ENCODE measurements at regions not wholly inside any gene's neighbourhood (a gene's known extent, or its start where the extent isn't known, plus 50 kb on each side); places are given as distances from the start of the nearest gene placed in this dataset.

DNA sequence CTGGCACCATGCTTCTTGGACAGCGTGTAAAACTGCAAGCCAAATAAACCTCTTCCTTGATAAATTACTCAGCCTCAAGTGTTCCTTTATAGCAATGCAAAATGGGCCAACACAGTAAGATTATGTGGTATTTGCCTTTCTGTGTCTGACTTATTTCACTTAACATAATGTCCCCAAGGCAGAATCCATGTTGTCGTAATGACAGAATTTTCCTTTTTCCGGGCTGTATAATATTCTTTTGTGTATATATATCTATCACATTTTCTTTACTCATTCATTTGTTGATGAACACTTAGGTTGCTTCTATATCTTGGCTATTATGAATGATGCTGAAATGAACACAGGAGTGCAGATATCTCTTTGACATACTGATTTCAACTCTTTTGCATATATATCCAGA lies 209.1 kb upstream of the PTER start:
- 30 to 38% methylated on average over 3 of the region's 3 CpGs for WGBS, 2 experiments (ENCODE audit: low coverage in 1 of 2, low lambda C conversion rate in 2 of 2, missing lambda C conversion rate in 2 of 2)
- Histone ChIP-seq H3F3A (ENCODE audit: insufficient read depth) (no peaks in the 10 kb centered on the region), H2AFZ (no peak overlapping the region), H4K20me1 (ENCODE audit: insufficient read depth) (no peaks in the 10 kb centered on the region), H3K9ac (no peak overlapping the region), H3K27ac (no peak overlapping the region), H3K27me3 (replicated peaks; ENCODE audit: insufficient read depth) (no peaks in the 10 kb centered on the region), H3K79me2 (ENCODE audit: insufficient read depth) (no peaks in the 10 kb centered on the region), H3K4me3 (no peak overlapping the region), H3K4me2 (ENCODE audit: unreplicated experiment) (no peak overlapping the region), H3K4me1 (ENCODE audit: insufficient read depth) (no peaks in the 10 kb centered on the region), H3K9me2 (ENCODE audit: insufficient read depth) (no peaks in the 10 kb centered on the region), H3K36me3 (ENCODE audit: low read depth) (no peaks in the 10 kb centered on the region), H3K9me3 (ENCODE audit: low read depth) (no peaks in the 10 kb centered on the region)
- no peak for DNase-seq
- in situ Hi-C loops (cut with MboI), result no loop called here
- TF ChIP-seq EZH2phosphoT487 (IDR thresholded peaks at IDR 0.05; ENCODE audit: insufficient read depth, low read depth) (no peak), EZH2 (IDR thresholded peaks at IDR 0.05; ENCODE audit: insufficient read depth, poor library complexity, severe bottlenecking) (no peak)

- Histone ChIP-seq H3F3A (ENCODE audit: insufficient read depth) (no peaks in the 10 kb centered on the region), H2AFZ (no peak overlapping the region), H3K9me2 (ENCODE audit: insufficient read depth) (no peaks in the 10 kb centered on the region), H3K9ac (no peak overlapping the region), H4K20me1 (ENCODE audit: insufficient read depth) (no peaks in the 10 kb centered on the region), H3K27ac (no peak overlapping the region), H3K4me3 (no peak overlapping the region), H3K36me3 (ENCODE audit: low read depth) (no peaks in the 10 kb centered on the region), H3K4me2 (ENCODE audit: unreplicated experiment) (no peak overlapping the region), H3K4me1 (ENCODE audit: insufficient read depth) (no peaks in the 10 kb centered on the region), H3K27me3 (replicated peaks; ENCODE audit: insufficient read depth) (no peaks in the 10 kb centered on the region), H3K79me2 (ENCODE audit: insufficient read depth) (no peaks in the 10 kb centered on the region), H3K9me3 (ENCODE audit: low read depth) (no peaks in the 10 kb centered on the region)
- TF ChIP-seq EZH2 (IDR thresholded peaks at IDR 0.05; ENCODE audit: insufficient read depth, poor library complexity, severe bottlenecking) (no peak), EZH2phosphoT487 (IDR thresholded peaks at IDR 0.05; ENCODE audit: insufficient read depth, low read depth) (no peak)
- in situ Hi-C loops (cut with MboI), result no loop called here
- 6 to 13% methylated on average over 2 of the region's 2 CpGs for WGBS, 2 experiments (ENCODE audit: low coverage in 1 of 2, low lambda C conversion rate in 2 of 2, missing lambda C conversion rate in 2 of 2)
- DNase-seq, result no peak
Measured at GRCh38 chr10:16231176-16231575, 205.6 kb upstream of the PTER start.

GRCh38 chr10:16231734-16232435 lies 204.9 kb upstream of the PTER start:
- Histone ChIP-seq H3K4me2 (ENCODE audit: unreplicated experiment) (no peak overlapping the region), H3K9me2 (ENCODE audit: insufficient read depth) (no peaks in the 10 kb centered on the region), H4K20me1 (ENCODE audit: insufficient read depth) (no peaks in the 10 kb centered on the region), H3K4me3 (no peak overlapping the region), H3K27ac (no peak overlapping the region), H3F3A (ENCODE audit: insufficient read depth) (no peaks in the 10 kb centered on the region), H3K9ac (no peak overlapping the region), H3K36me3 (ENCODE audit: low read depth) (no peaks in the 10 kb centered on the region), H3K27me3 (replicated peaks; ENCODE audit: insufficient read depth) (no peaks in the 10 kb centered on the region), H2AFZ (no peak overlapping the region), H3K4me1 (ENCODE audit: insufficient read depth) (no peaks in the 10 kb centered on the region), H3K79me2 (ENCODE audit: insufficient read depth) (no peaks in the 10 kb centered on the region), H3K9me3 (ENCODE audit: low read depth) (no peaks in the 10 kb centered on the region)
- 19 to 20% methylated on average over 11 of the region's 11 CpGs for WGBS, 2 experiments (ENCODE audit: low coverage in 1 of 2, low lambda C conversion rate in 2 of 2, missing lambda C conversion rate in 2 of 2)
- TF ChIP-seq EZH2phosphoT487 (IDR thresholded peaks at IDR 0.05; ENCODE audit: insufficient read depth, low read depth), result no peak
- TF ChIP-seq EZH2 (IDR thresholded peaks at IDR 0.05; ENCODE audit: insufficient read depth, poor library complexity, severe bottlenecking), result no peak
- in situ Hi-C loops (cut with MboI), result no loop called here
- DNase-seq, result no peak

DNA sequence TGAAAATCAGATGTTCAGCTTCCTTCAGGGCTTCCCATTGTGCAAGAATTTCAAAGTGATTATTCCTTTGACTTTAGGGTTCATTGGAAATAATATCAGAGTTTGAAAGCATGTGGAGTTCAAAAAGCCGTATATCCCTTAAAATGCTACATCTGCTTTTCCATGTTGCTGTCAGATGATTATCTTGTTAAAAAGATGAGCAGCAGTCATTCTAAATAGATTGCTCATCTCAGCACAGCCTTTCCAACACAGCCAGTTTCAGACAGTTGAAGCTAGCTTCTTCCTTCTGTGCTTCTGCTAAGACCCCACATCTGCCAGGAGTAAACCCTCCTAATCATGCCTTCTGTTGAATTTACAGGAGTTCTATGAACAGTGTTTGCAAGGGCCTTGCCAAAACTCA lies 204.4 kb upstream of the PTER start:
- DNase-seq, result no peak
- no peak overlapping the region for H2AFZ ChIP-seq
- no peak overlapping the region for H3K27ac ChIP-seq
- no peaks in the 10 kb centered on the region for H3F3A ChIP-seq (ENCODE audit: insufficient read depth)
- TF ChIP-seq EZH2 (IDR thresholded peaks at IDR 0.05; ENCODE audit: insufficient read depth, poor library complexity, severe bottlenecking), result no peak
- H3K9me2 ChIP-seq (ENCODE audit: insufficient read depth), result no peaks in the 10 kb centered on the region
- in situ Hi-C loops (cut with MboI), result no loop called here
- H3K4me2 ChIP-seq (ENCODE audit: unreplicated experiment), result no peak overlapping the region
- no peaks in the 10 kb centered on the region for H3K36me3 ChIP-seq (ENCODE audit: low read depth)
- no peak overlapping the region for H3K9ac ChIP-seq
- no peak overlapping the region for H3K4me3 ChIP-seq
- no peaks in the 10 kb centered on the region for H4K20me1 ChIP-seq (ENCODE audit: insufficient read depth)
- H3K27me3 ChIP-seq (replicated peaks; ENCODE audit: insufficient read depth), result no peaks in the 10 kb centered on the region
- no peaks in the 10 kb centered on the region for H3K4me1 ChIP-seq (ENCODE audit: insufficient read depth)
- H3K9me3 ChIP-seq (ENCODE audit: low read depth), result no peaks in the 10 kb centered on the region
- no peaks in the 10 kb centered on the region for H3K79me2 ChIP-seq (ENCODE audit: insufficient read depth)
- 0 to 4% methylated on average over 1 of the region's 1 CpG for WGBS, 2 experiments (ENCODE audit: low coverage in 1 of 2, low lambda C conversion rate in 2 of 2, missing lambda C conversion rate in 2 of 2)

GRCh38 chr10:16234916-16235315 lies 201.9 kb upstream of the PTER start:
- Histone ChIP-seq H3K4me1 (ENCODE audit: insufficient read depth) (no peaks in the 10 kb centered on the region), H3F3A (ENCODE audit: insufficient read depth) (no peaks in the 10 kb centered on the region), H4K20me1 (ENCODE audit: insufficient read depth) (no peaks in the 10 kb centered on the region), H2AFZ (no peak overlapping the region), H3K9me2 (ENCODE audit: insufficient read depth) (no peaks in the 10 kb centered on the region), H3K27me3 (replicated peaks; ENCODE audit: insufficient read depth) (no peaks in the 10 kb centered on the region), H3K27ac (no peak overlapping the region), H3K9me3 (ENCODE audit: low read depth) (no peaks in the 10 kb centered on the region), H3K4me2 (ENCODE audit: unreplicated experiment) (no peak overlapping the region), H3K4me3 (no peak overlapping the region), H3K79me2 (ENCODE audit: insufficient read depth) (no peaks in the 10 kb centered on the region), H3K9ac (no peak overlapping the region), H3K36me3 (ENCODE audit: low read depth) (no peaks in the 10 kb centered on the region)
- WGBS, 2 experiments (ENCODE audit: low coverage in 1 of 2, low lambda C conversion rate in 2 of 2, missing lambda C conversion rate in 2 of 2), result 30 to 49% methylated on average over 2 of the region's 2 CpGs
- no peak for TF ChIP-seq EZH2phosphoT487 (IDR thresholded peaks at IDR 0.05; ENCODE audit: insufficient read depth, low read depth)
- no peak for DNase-seq
- in situ Hi-C loops (cut with MboI), result no loop called here
